ENCODE measurements at regions not wholly inside any gene's neighbourhood (a gene's known extent, or its start where the extent isn't known, plus 50 kb on each side); places are given as distances from the start of the nearest gene placed in this dataset.

- no peaks in the 10 kb centered on the region for H3K9me3 ChIP-seq (ENCODE audit: control insufficient read depth, low read depth, low read length)
Measured at GRCh38 chr11:31887180-31887579, 76.1 kb upstream of the PAX6 start.

DNA sequence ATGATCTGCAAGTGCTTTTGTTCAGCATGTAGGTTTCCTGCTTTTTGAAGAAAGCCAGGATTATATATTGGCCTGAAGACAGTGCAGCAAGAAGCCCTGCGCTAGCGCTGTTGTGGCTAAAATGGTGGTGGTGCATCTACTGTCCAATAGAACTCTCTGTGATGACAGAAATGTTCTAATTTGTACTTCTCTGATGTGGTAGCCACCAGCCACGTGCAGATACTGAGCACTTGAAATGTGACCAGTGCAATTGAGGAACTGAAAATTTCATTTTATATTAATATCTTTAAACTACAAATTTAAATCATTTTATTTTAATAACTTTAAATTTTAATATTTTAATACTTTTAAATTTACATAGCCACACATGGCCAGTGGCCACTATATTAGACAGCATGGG, 73.0 kb upstream of the PAX6 start:
- dilution Hi-C loops (cut with MboI; ENCODE audit: extremely low pct_ligation_motif_present, low sequenced_read_pairs) = no loop called here
- H3K4me2 ChIP-seq (ENCODE audit: control insufficient read depth, extremely low read depth, insufficient read depth, low read depth, low read length) = no peak overlapping the region
- H3K27me3 ChIP-seq (ENCODE audit: control insufficient read depth, extremely low read depth, insufficient read depth, low read length) = no peaks in the 10 kb centered on the region
- H3K9ac ChIP-seq (ENCODE audit: control insufficient read depth, extremely low read depth, insufficient read depth, low read length) = no peak overlapping the region
- DNase-seq (ENCODE audit: low read depth, low spot score) = no peak
- no peak for FAIRE-seq
- no peaks in the 10 kb centered on the region for H3K9me1 ChIP-seq (ENCODE audit: control insufficient read depth, extremely low read depth, insufficient read depth, low read length)
- H3K79me2 ChIP-seq (ENCODE audit: control insufficient read depth, insufficient read depth, low read length) = no peaks in the 10 kb centered on the region
- no peaks in the 10 kb centered on the region for H3K9me3 ChIP-seq (ENCODE audit: control insufficient read depth, low read depth, low read length)
- no peak overlapping the region for H2AFZ ChIP-seq (ENCODE audit: control insufficient read depth, low read length)
- no peaks in the 10 kb centered on the region for H3K4me1 ChIP-seq (ENCODE audit: control insufficient read depth, extremely low read depth, insufficient read depth, low read length)
- no peaks in the 10 kb centered on the region for H3K36me3 ChIP-seq (ENCODE audit: control insufficient read depth in 2 of 2, extremely low read depth in 1 of 2, insufficient read depth in 2 of 2, low read length in 2 of 2)
- TF ChIP-seq EZH2 (IDR thresholded peaks at IDR 0.05; ENCODE audit: low read length) = no peak
- TF ChIP-seq, protein P1, sequence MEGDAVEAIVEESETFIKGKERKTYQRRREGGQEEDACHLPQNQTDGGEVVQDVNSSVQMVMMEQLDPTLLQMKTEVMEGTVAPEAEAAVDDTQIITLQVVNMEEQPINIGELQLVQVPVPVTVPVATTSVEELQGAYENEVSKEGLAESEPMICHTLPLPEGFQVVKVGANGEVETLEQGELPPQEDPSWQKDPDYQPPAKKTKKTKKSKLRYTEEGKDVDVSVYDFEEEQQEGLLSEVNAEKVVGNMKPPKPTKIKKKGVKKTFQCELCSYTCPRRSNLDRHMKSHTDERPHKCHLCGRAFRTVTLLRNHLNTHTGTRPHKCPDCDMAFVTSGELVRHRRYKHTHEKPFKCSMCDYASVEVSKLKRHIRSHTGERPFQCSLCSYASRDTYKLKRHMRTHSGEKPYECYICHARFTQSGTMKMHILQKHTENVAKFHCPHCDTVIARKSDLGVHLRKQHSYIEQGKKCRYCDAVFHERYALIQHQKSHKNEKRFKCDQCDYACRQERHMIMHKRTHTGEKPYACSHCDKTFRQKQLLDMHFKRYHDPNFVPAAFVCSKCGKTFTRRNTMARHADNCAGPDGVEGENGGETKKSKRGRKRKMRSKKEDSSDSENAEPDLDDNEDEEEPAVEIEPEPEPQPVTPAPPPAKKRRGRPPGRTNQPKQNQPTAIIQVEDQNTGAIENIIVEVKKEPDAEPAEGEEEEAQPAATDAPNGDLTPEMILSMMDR (optimal IDR thresholded peaks at IDR 0.05 in 1 of 3, IDR thresholded peaks at IDR 0.05 in 1 of 3, conservative IDR thresholded peaks at IDR 0.05 in 1 of 3; ENCODE audit: extremely low read depth in 1 of 3, insufficient read depth in 2 of 3, low read length in 3 of 3) = no peak
- H4K20me1 ChIP-seq (ENCODE audit: control insufficient read depth, extremely low read depth, insufficient read depth, low read length) = no peaks in the 10 kb centered on the region
- H3K4me3 ChIP-seq (ENCODE audit: control insufficient read depth in 2 of 3, extremely low read depth in 1 of 3, insufficient read depth in 2 of 3, low read depth in 1 of 3, low read length in 3 of 3) = no peak overlapping the region
- no peak overlapping the region for H3K27ac ChIP-seq (ENCODE audit: control insufficient read depth, insufficient read depth, low read length)

More at GRCh38 chr11:31887180-31887579, 76.1 kb upstream of the PAX6 start:
- H3K27me3 ChIP-seq (ENCODE audit: control insufficient read depth, extremely low read depth, insufficient read depth, low read length) = no peaks in the 10 kb centered on the region
- H2AFZ ChIP-seq (ENCODE audit: control insufficient read depth, low read length) = no peak overlapping the region
- dilution Hi-C loops (cut with MboI; ENCODE audit: extremely low pct_ligation_motif_present, low sequenced_read_pairs) = no loop called here
- no peaks in the 10 kb centered on the region for H3K9me1 ChIP-seq (ENCODE audit: control insufficient read depth, extremely low read depth, insufficient read depth, low read length)
- no peak for DNase-seq (ENCODE audit: low read depth, low spot score)
- H3K4me2 ChIP-seq (ENCODE audit: control insufficient read depth, extremely low read depth, insufficient read depth, low read depth, low read length) = no peak overlapping the region
- no peaks in the 10 kb centered on the region for H3K4me1 ChIP-seq (ENCODE audit: control insufficient read depth, extremely low read depth, insufficient read depth, low read length)
- H3K27ac ChIP-seq (ENCODE audit: control insufficient read depth, insufficient read depth, low read length) = no peak overlapping the region
- H3K79me2 ChIP-seq (ENCODE audit: control insufficient read depth, insufficient read depth, low read length) = no peaks in the 10 kb centered on the region
- no peaks in the 10 kb centered on the region for H3K36me3 ChIP-seq (ENCODE audit: control insufficient read depth in 2 of 2, extremely low read depth in 1 of 2, insufficient read depth in 2 of 2, low read length in 2 of 2)
- FAIRE-seq = no peak
- TF ChIP-seq, protein P1 (optimal IDR thresholded peaks at IDR 0.05 in 1 of 3, IDR thresholded peaks at IDR 0.05 in 1 of 3, conservative IDR thresholded peaks at IDR 0.05 in 1 of 3; ENCODE audit: extremely low read depth in 1 of 3, insufficient read depth in 2 of 3, low read length in 3 of 3) = peak; percentile 18 to 38 (median 26)
- TF ChIP-seq EZH2 (IDR thresholded peaks at IDR 0.05; ENCODE audit: low read length) = no peak
- H3K9ac ChIP-seq (ENCODE audit: control insufficient read depth, extremely low read depth, insufficient read depth, low read length) = no peak overlapping the region
- H3K4me3 ChIP-seq (ENCODE audit: control insufficient read depth in 2 of 3, extremely low read depth in 1 of 3, insufficient read depth in 2 of 3, low read depth in 1 of 3, low read length in 3 of 3) = no peak overlapping the region
- H4K20me1 ChIP-seq (ENCODE audit: control insufficient read depth, extremely low read depth, insufficient read depth, low read length) = no peaks in the 10 kb centered on the region
